Testis (tissue), 2 donors: ENCODE measurements at regions not wholly inside any gene's neighbourhood (a gene's known extent, or its start where the extent isn't known, plus 50 kb on each side); places are given as distances from the start of the nearest gene placed in this dataset.

ENCODE experiments used
- CTCF ChIP-seq, 3 experiments: fragments of 450-650 bp in 2 of 3; fragments of 200-600 bp in 1 of 3; sonication (generic) in 1 of 3; IDR thresholded peaks; one replicate each; pipeline ENCODE4 v1.5.1; 2016 to 2019; ENCODE audit warnings: antibody characterized with exemption in 3 of 3, mild to moderate bottlenecking in 2 of 3, moderate library complexity in 1 of 3
- POLR2A ChIP-seq: fragments of 450-650 bp; IDR thresholded peaks from one replicate; pipeline ENCODE4 v1.6.1; 2017; ENCODE audit warnings: antibody characterized with exemption, mild to moderate bottlenecking, moderate library complexity

GRCh38 chr7:13386741-13387140 lies 602.7 kb downstream of the ETV1 start:
- TF ChIP-seq CTCF (IDR thresholded peaks at IDR 0.05) (no peak), POLR2A (no peak)
